NCI-H2107 treated with DMSO at 0.1 percent for 48 hours (cell line): ENCODE measurements at regions not wholly inside any gene's neighbourhood (a gene's known extent, or its start where the extent isn't known, plus 50 kb on each side); places are given as distances from the start of the nearest gene placed in this dataset.

ENCODE experiments used
- DNase-seq: peaks from one replicate; lab custom pipeline; 2025; ENCODE audit not compliant: unreplicated experiment; lab: John Stamatoyannopoulos, UW

GRCh38 chr12:77504466-77504865 is 326.2 kb upstream of the NAV3 start:
- DNase-seq = no peak

DNA sequence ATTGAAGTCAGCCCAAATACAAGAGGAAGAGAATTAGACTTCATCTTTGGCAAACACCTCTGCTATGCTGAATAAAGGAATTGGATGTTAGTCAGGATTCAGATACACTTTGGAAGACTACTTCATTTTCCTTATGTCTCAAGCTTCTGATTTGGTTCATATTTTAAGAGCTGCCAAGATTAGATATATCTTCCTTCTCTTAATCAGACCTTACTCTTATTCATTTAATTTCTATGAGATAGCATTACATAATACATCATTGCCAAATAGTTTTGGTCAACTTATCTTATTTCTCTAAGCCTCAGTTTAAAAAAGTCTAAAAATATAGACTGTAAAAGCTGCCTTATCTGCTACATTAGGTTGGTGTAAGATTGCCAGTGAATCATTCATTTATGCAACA is 330.6 kb upstream of the NAV3 start:
- no peak for DNase-seq

- no peak for DNase-seq
Observed at GRCh38 chr12:77497647-77498046, 333.0 kb upstream of the NAV3 start.

GRCh38 chr12:77496714-77497113 is 334.0 kb upstream of the NAV3 start:
- no peak for DNase-seq

DNA sequence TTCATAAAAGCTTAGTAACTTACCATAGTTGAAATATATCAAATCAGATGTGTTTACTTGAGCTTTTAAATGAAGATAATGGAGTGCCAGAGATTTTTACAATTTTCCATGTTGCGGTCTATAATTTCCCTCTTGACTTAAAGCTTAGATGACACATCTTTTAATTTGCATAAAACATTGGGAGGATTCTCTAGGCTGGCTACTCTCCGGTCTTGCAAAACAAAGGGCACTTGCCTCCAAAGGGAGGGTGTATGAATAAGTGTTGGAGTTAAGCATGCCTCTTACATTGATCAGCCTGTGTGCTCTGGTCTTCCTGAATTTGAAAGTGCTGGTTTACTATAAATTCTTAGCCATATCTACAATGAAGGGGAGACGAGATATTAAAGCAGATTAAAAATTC is 336.4 kb upstream of the NAV3 start:
- DNase-seq = no peak

GRCh38 chr12:77493302-77494168 is 337.2 kb upstream of the NAV3 start:
- no peak for DNase-seq

GRCh38 chr12:77492536-77492935 is 338.2 kb upstream of the NAV3 start:
- no peak for DNase-seq

GRCh38 chr12:77489331-77489970 is 341.2 kb upstream of the NAV3 start:
- no peak for DNase-seq

GRCh38 chr12:77488041-77488620 is 342.6 kb upstream of the NAV3 start:
- DNase-seq = no peak

- DNase-seq = no peak
Observed at GRCh38 chr12:77486872-77487271, 343.8 kb upstream of the NAV3 start.

- no peak for DNase-seq
Observed at GRCh38 chr12:77485961-77486854, 344.5 kb upstream of the NAV3 start.

DNA sequence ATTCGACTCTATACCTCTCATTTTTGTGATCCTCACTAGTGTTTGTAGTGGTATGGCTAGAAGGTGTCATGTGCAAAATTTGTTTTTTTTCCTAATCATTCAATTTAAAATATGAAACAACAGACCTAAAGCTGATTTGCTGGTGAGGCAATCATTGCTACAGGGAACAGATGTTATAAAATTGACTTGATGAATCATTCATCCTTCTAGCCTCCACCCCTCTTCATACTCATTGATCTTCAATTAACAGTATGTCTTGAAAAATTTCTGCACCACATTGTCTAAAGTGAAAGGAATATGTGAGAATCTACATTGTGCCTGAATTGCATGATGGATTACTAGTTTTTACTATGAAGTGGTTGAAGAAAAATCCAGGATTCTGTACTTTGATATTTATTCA is 349.0 kb upstream of the NAV3 start:
- DNase-seq = no peak

DNA sequence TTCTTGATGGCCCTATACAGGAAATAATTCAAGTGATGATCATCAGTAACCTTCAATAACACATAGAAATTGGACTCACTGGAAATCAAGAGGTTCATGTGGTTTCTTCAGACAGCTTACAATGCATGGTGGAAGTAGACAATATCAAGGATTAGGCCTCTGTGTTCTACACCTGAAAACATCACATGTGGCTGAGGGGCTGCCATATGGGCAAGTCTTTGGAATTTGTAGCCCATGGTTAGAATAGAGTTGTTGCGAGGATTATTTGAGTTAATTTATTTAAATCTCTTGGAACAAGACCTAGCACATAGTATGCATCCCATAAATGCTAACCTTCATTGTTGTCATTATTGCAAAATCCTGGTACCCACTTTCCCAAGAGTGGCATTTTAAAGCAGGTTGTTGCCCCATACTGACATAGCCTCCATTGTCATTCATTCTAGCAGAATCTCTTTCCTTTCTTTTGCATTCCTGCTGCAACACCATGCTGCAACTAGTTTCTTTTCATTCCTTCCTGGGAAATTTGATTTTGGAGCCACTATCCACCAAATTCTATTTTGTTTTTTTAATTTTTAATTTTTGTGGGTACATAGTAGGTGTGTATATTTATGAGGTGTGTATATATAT is 352.7 kb upstream of the NAV3 start:
- DNase-seq = no peak

- DNase-seq = no peak
Observed at GRCh38 chr12:77471801-77472200, 358.9 kb upstream of the NAV3 start.

- no peak for DNase-seq
Observed at GRCh38 chr12:77469578-77470333, 360.9 kb upstream of the NAV3 start.

DNA sequence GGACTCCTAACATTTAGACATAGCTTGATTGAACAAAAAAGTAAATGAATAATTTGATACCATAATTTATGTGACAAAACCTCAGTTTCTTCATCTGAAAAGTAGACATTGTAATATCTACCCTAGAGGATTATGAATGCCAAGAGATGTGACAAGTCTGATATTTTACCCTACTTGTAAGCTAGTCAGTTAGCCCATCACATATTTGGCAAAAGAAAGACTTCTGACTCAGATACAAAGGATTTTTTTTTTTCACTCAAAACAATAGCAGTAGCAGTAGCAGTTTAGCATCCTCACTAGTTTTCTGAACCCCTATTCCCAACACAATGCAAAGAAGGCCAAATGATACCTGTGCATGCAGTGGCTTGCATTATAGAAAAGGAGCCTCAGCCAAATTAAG is 377.3 kb upstream of the E2F7 start:
- no peak for DNase-seq

- DNase-seq = no peak
Observed at GRCh38 chr12:77439749-77440148, 374.4 kb upstream of the E2F7 start.

DNA sequence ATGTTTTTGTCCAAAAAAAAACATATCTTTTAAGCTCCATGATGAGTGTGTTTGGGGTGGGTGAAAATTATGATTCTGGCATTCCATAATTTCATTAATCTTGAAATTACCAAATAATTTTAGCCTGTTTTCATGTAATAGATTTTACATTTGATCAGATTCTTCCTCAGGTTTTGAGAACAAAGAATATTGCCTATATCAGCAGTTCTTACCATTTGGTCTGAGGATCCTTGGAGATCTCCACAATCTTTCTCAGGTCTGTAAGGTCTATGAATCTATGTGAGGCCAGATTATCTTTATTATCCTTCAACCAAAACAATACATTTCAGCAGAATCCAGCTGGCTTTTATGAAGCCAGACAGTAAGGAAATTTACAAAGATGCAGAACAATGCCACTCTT is 373.3 kb upstream of the E2F7 start:
- no peak for DNase-seq

- DNase-seq = no peak
Observed at GRCh38 chr12:77437206-77437605, 371.8 kb upstream of the E2F7 start.

DNA sequence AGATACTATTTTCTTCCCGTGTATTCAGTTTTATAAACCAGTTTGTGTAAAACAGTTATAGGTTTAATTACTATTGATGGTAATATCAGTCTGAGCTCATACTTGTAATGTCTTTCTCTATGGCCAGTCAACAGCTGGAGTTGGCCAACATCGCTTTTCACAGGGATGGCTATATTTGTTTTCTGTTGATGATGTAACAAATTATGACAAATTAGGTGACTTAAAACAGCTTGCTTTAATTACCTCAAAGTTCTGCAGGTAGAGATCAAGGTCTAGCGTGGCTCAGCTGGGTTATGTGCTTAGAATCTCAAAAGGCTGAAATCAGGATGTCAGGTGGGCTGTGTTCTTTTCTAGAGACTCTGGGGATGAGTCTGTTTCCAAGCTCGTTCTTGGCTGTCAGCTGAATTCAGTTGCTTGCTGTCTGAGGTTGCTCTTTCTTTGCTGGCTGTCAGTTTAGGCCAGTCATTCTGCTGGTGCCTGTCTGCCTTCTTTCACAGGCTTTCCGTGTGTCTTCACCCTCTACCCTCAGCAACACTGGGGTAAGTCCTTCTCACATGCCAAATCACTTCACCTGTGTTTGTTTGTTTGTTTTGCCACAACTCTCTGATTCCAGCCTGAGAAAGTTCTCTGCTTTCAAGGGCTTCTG is 370.2 kb upstream of the E2F7 start:
- no peak for DNase-seq
